HG02973 (cell line): ENCODE measurements at regions not wholly inside any gene's neighbourhood (a gene's known extent, or its start where the extent isn't known, plus 50 kb on each side); places are given as distances from the start of the nearest gene placed in this dataset.

ENCODE experiments used
- ATAC-seq: cut with Tn5 transposase; IDR thresholded peaks from one replicate; pipeline ENCODE4 v1.9.1; 2021; ENCODE audit warnings: moderate library complexity; ENCODE audit not compliant: unreplicated experiment

GRCh38 chr20:40978761-40979160 lies 49.9 kb upstream of the TOP1 start:
- ATAC-seq, result no peak
